Right lobe of liver (tissue), 6 donors: ENCODE measurements at regions not wholly inside any gene's neighbourhood (a gene's known extent, or its start where the extent isn't known, plus 50 kb on each side); places are given as distances from the start of the nearest gene placed in this dataset.

Experiments used
- ATAC-seq, 4 donors: fragments of 200-7000 bp; cut with Tn5 transposase; one replicate each; pipeline ENCODE4 v1.9.1; 2020; ENCODE audit warnings: mild to moderate bottlenecking in 4 of 4, moderate library complexity in 4 of 4
- DNase-seq, 3 donors: peaks; one replicate each; pipeline ENCODE4 v3.0.0-alpha.2; 2020
- H3K27ac ChIP-seq, 3 donors: fragments of 200-600 bp; one replicate each; pipeline ENCODE4 v1.8.0; 2022
- H3K27me3 ChIP-seq, 2 donors: fragments of 200-600 bp; one replicate each; pipeline ENCODE4 v1.8.0; 2022
- H3K36me3 ChIP-seq, 4 donors: fragments of 200-600 bp; sonication (generic) in 1 of 4; one replicate each; pipeline versions ENCODE4 v1.5.1 to v1.8.0; 2017 to 2022; ENCODE audit warnings: control low read depth in 1 of 4
- H3K4me1 ChIP-seq, 4 donors: fragments of 200-600 bp; sonication (generic) in 1 of 4; one replicate each; pipeline versions ENCODE4 v1.5.1 to v1.8.0; 2017 to 2022; ENCODE audit warnings: control low read depth in 1 of 4
- H3K4me3 ChIP-seq, 3 donors: fragments of 200-600 bp; one replicate each; pipeline ENCODE4 v1.8.0; 2022
- H3K9me3 ChIP-seq, 4 donors: fragments of 200-600 bp; sonication (generic) in 1 of 4; one replicate each; pipeline versions ENCODE4 v1.5.1 to v1.8.0; 2017 to 2022; ENCODE audit warnings: control low read depth in 1 of 4
- POLR2A ChIP-seq: fragments of 450-650 bp; IDR thresholded peaks from one replicate; pipeline ENCODE4 v1.6.1; 2017; ENCODE audit warnings: antibody characterized with exemption, mild to moderate bottlenecking
- WGBS: methylation state at CpG from one replicate; pipeline ENCODE4 v1.1.6; 2018; ENCODE audit warnings: low coverage, low lambda C conversion rate; ENCODE audit not compliant: insufficient coverage; ENCODE audit errors: missing lambda C conversion rate; 5-methylcytosine and 5-hydroxymethylcytosine counted together
- intact Hi-C, 2 donors: fragments of 100-400 bp; cut with DNase I; formaldehyde crosslinking; loops; one replicate each; pipeline versions ENCODE4 v1.11.2 to v1.14.1; 2022
- TF ChIP-seq, protein P1 (sequence below), 4 donors: fragments of 200-600 bp in 3 of 4; fragments of 450-650 bp in 1 of 4; IDR thresholded peaks; one replicate each; pipeline versions ENCODE4 v1.5.1 to v1.8.0; 2016 to 2022; ENCODE audit warnings: antibody characterized with exemption in 4 of 4, mild to moderate bottlenecking in 2 of 4
- donor health status: DM: no; HTN: yes; CAD: no.
- donor health status: DM: no; HTN: no; CAD: no.
- donor health status: DM: no; HTN: no; CAD: no.
- donor health status: DM: no; HTN: yes; CAD: no.
- donor health status: DM: no; HTN: yes; CAD: no.

DNA sequence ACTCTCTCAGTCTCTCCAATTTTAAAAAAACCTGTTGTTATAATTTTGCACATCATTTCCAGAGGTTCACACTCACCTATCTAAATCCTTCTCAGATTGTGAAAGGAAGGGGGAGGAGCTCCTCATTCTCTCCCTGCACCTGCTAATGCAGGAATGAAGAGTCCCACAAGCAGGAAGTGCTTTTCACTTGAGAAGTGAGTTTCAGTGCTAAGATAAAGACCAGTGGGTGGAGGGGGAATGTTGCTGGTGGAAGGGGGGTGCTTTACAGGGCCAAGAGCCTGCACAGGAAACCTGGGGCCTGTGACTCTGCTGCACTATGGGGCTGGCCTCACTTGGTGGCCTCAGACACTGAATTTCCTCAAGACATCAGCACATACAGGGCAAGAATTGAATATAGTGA, 176.4 kb downstream of the PTPN20 start:
- intact Hi-C loops = no loop called here
- no peak for TF ChIP-seq POLR2A
- TF ChIP-seq, protein P1, sequence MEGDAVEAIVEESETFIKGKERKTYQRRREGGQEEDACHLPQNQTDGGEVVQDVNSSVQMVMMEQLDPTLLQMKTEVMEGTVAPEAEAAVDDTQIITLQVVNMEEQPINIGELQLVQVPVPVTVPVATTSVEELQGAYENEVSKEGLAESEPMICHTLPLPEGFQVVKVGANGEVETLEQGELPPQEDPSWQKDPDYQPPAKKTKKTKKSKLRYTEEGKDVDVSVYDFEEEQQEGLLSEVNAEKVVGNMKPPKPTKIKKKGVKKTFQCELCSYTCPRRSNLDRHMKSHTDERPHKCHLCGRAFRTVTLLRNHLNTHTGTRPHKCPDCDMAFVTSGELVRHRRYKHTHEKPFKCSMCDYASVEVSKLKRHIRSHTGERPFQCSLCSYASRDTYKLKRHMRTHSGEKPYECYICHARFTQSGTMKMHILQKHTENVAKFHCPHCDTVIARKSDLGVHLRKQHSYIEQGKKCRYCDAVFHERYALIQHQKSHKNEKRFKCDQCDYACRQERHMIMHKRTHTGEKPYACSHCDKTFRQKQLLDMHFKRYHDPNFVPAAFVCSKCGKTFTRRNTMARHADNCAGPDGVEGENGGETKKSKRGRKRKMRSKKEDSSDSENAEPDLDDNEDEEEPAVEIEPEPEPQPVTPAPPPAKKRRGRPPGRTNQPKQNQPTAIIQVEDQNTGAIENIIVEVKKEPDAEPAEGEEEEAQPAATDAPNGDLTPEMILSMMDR (IDR thresholded peaks at IDR 0.05) = no peak
- Histone ChIP-seq H3K9me3 (no peaks in the 10 kb centered on the region), H3K4me1 (no peaks in the 10 kb centered on the region), H3K27ac (no peak overlapping the region), H3K4me3 (no peak overlapping the region), H3K36me3 (no peaks in the 10 kb centered on the region), H3K27me3 (no peaks in the 10 kb centered on the region)
- ATAC-seq = no peak
- DNase-seq = no peak

DNA sequence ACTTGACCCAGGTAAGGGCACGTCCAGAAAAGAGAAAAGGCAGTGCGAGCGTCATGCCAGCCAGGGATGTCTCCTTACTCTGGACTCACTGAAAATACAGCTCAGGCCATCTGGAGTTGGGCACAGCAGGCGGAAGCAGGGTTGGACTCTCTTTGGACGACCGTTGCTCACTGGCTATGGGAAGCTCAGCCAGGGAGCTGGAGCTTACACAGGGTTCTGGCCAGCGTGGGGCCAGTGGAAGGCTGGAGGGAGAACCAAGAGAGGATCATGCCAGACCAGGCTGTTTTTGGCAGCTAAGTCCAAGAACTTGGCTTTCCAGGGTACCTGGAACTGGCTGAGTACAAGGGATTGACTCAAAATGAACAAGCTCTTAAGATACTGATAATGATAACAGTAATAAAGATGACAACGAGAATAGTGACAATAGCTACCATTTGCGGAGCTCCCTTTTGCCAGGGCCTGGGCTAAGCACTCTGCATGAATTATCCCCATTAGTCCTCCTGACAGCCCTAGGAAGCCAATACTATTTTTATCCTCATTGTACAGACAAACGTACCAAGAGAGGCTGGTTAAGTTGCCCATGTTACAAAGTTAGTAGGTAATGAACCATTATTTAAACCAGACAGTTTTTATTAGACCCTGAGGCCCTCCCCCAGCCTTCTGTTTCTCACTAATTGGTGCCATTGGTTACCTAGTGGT, 177.6 kb downstream of the PTPN20 start:
- WGBS = 68% methylated on average over 8 of the region's 10 CpGs
- Histone ChIP-seq H3K4me3 (no peak overlapping the region), H3K27me3 (no peaks in the 10 kb centered on the region), H3K36me3 (no peaks in the 10 kb centered on the region), H3K27ac (no peak overlapping the region), H3K4me1 (no peaks in the 10 kb centered on the region), H3K9me3 (no peaks in the 10 kb centered on the region)
- intact Hi-C loops = no loop called here
- DNase-seq (no peak), ATAC-seq (no peak)
- TF ChIP-seq, protein P1 (IDR thresholded peaks at IDR 0.05) = no peak

DNA sequence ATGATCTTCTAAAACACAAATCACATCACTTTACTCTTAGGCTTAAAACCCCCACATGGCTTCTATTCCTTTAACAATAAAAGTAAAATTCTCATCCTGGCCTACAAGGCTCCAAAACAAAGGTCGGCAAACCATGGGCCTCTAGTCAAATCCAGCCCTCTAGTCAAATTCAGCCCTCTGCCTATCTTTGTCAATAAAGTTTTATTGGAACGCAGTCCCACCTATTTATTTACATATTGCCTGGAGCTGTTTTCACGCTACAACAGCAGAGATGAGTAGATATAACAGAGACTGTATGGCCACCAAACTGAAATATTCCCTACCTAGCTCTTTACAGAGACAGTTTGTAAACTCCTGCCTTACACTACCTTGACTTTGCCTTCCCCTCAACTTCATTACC, 178.8 kb downstream of the PTPN20 start:
- no peak for TF ChIP-seq POLR2A
- TF ChIP-seq, protein P1 (IDR thresholded peaks at IDR 0.05) = no peak
- WGBS = 92% methylated on average over 3 of the region's 3 CpGs
- DNase-seq (no peak), ATAC-seq (no peak)
- intact Hi-C loops = no loop called here
- no peak overlapping the region for H3K27ac ChIP-seq
- no peaks in the 10 kb centered on the region for H3K9me3 ChIP-seq
- no peaks in the 10 kb centered on the region for H3K4me1 ChIP-seq
- H3K36me3 ChIP-seq = no peaks in the 10 kb centered on the region
- no peak overlapping the region for H3K4me3 ChIP-seq
- no peaks in the 10 kb centered on the region for H3K27me3 ChIP-seq

DNA sequence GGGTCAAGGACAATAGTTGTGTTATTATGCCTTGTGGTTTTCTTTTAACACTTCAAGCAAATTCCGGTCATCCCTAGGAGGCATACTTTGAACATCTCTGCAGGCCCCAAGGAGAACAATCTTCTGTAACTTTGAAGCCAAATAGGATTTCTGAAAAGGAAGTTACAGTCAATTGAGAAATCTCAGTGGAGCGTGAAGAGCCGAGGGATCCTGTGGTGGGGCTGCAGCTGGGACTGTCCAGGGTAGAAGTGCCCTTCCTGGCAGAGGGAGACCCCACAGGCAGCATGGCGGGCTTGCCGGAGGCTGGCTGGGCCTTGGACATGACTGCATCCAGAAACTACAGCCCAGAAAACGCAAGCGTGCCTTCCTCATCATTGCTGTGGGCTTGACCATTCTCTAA, 179.7 kb downstream of the PTPN20 start:
- H3K27ac ChIP-seq = no peak overlapping the region
- no peaks in the 10 kb centered on the region for H3K4me1 ChIP-seq
- 73% methylated on average over 5 of the region's 7 CpGs for WGBS
- H3K27me3 ChIP-seq = no peaks in the 10 kb centered on the region
- intact Hi-C loops = no loop called here
- no peaks in the 10 kb centered on the region for H3K36me3 ChIP-seq
- no peak overlapping the region for H3K4me3 ChIP-seq
- DNase-seq = no peak
- no peak for ATAC-seq
- H3K9me3 ChIP-seq = no peaks in the 10 kb centered on the region
- no peak for TF ChIP-seq POLR2A
- TF ChIP-seq, protein P1 (IDR thresholded peaks at IDR 0.05) = no peak

DNA sequence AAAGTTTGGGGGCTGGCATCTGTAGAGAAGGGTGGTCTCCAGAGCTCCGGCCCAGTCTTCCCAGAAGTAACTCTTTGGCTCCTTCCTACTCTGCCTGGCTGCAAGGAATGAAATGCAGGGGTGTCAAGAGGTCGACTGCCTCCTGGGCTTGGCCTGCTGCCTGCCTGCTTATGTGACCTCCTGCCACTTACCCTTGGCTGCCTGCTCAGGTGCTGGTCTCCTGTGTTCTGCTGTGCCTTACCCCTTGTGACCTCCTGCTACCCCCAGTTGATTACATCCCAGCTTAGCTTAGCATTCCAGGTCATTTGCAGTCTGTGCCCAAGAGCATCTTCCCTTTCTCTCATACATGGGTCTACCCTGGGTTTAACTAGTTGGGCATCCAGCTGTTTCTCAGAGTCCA, 180.2 kb downstream of the PTPN20 start:
- Histone ChIP-seq H3K27ac (no peak overlapping the region), H3K4me3 (no peak overlapping the region), H3K27me3 (no peaks in the 10 kb centered on the region), H3K4me1 (no peaks in the 10 kb centered on the region), H3K9me3 (no peaks in the 10 kb centered on the region), H3K36me3 (no peaks in the 10 kb centered on the region)
- 70% methylated on average over 2 of the region's 2 CpGs for WGBS
- ATAC-seq (no peak), DNase-seq (no peak)
- intact Hi-C loops = no loop called here
- TF ChIP-seq, protein P1 (IDR thresholded peaks at IDR 0.05) = no peak
- TF ChIP-seq POLR2A = no peak
